Peyer's patch (tissue), 4 donors: ENCODE measurements at regions not wholly inside any gene's neighbourhood (a gene's known extent, or its start where the extent isn't known, plus 50 kb on each side); places are given as distances from the start of the nearest gene placed in this dataset.

ENCODE experiments used
- CTCF ChIP-seq, 6 experiments: fragments of 450-650 bp in 4 of 6; fragments of 200-600 bp in 2 of 6; sonication (generic) in 1 of 6; IDR thresholded peaks; one replicate each; pipeline ENCODE4 v1.5.1; 2017 to 2019; ENCODE audit warnings: antibody characterized with exemption in 6 of 6, mild to moderate bottlenecking in 3 of 6, moderate library complexity in 1 of 6
- POLR2A ChIP-seq, 2 donors: fragments of 450-650 bp; IDR thresholded peaks; one replicate each; pipeline ENCODE4 v1.5.1; 2017; ENCODE audit warnings: antibody characterized with exemption in 2 of 2, mild to moderate bottlenecking in 2 of 2, moderate library complexity in 2 of 2

GRCh38 chr3:11904157-11904556 is 57.5 kb upstream of the TAMM41 start:
- TF ChIP-seq POLR2A (IDR thresholded peaks at IDR 0.05): no peak
- TF ChIP-seq CTCF (IDR thresholded peaks at IDR 0.05): no peak
